ENCODE measurements at regions not wholly inside any gene's neighbourhood (a gene's known extent, or its start where the extent isn't known, plus 50 kb on each side); places are given as distances from the start of the nearest gene placed in this dataset.

- DNase-seq (ENCODE audit: low read depth in 2 of 2), result peak; percentile 72
- no peak for TF ChIP-seq CTCF (IDR thresholded peaks at IDR 0.05; ENCODE audit: low read depth, low read length)
- no peak overlapping the region for H3K4me3 ChIP-seq (replicated peaks in 1 of 2; ENCODE audit: low read depth in 2 of 2, low read length in 2 of 2)
These were observed 315.4 kb upstream of the RASGRP1 start for GRCh38 chr15:38879909-38880471.

GRCh38 chr15:38882221-38882620, 317.6 kb upstream of the RASGRP1 start:
- no peak overlapping the region for H3K4me3 ChIP-seq (replicated peaks in 1 of 2; ENCODE audit: low read depth in 2 of 2, low read length in 2 of 2)
- no peak for DNase-seq (ENCODE audit: low read depth in 2 of 2)
- no peak for TF ChIP-seq CTCF (IDR thresholded peaks at IDR 0.05; ENCODE audit: low read depth, low read length)

GRCh38 chr15:38883987-38884386, 319.4 kb upstream of the RASGRP1 start:
- DNase-seq (ENCODE audit: low read depth in 2 of 2), result peak in 1 of 2 donors; percentile 58
- no peak for TF ChIP-seq CTCF (IDR thresholded peaks at IDR 0.05; ENCODE audit: low read depth, low read length)
- no peak overlapping the region for H3K4me3 ChIP-seq (replicated peaks in 1 of 2; ENCODE audit: low read depth in 2 of 2, low read length in 2 of 2)

- DNase-seq (ENCODE audit: low read depth in 2 of 2), result peak; percentile 78 to 92
- H3K4me3 ChIP-seq (replicated peaks in 1 of 2; ENCODE audit: low read depth in 2 of 2, low read length in 2 of 2), result no peak overlapping the region
- no peak for TF ChIP-seq CTCF (IDR thresholded peaks at IDR 0.05; ENCODE audit: low read depth, low read length)
These were observed 320.4 kb upstream of the RASGRP1 start for GRCh38 chr15:38885001-38885400.

- DNase-seq (ENCODE audit: low read depth in 2 of 2), result peak; percentile 48 to 89
- no peak for TF ChIP-seq CTCF (IDR thresholded peaks at IDR 0.05; ENCODE audit: low read depth, low read length)
- H3K4me3 ChIP-seq (replicated peaks in 1 of 2; ENCODE audit: low read depth in 2 of 2, low read length in 2 of 2), result no peak overlapping the region
These were observed 320.9 kb upstream of the RASGRP1 start for GRCh38 chr15:38885471-38885952.

GRCh38 chr15:38886315-38887163, 321.9 kb upstream of the RASGRP1 start:
- no peak for TF ChIP-seq CTCF (IDR thresholded peaks at IDR 0.05; ENCODE audit: low read depth, low read length)
- peak overlapping the region in 1 of 2 donors; percentile 35 for H3K4me3 ChIP-seq (replicated peaks in 1 of 2; ENCODE audit: low read depth in 2 of 2, low read length in 2 of 2)
- peak; percentile 90 to 93 for DNase-seq (ENCODE audit: low read depth in 2 of 2)

Measured in cardiac fibroblast (primary cell).